Head of caudate nucleus (tissue), 42 donors: ENCODE measurements at regions not wholly inside any gene's neighbourhood (a gene's known extent, or its start where the extent isn't known, plus 50 kb on each side); places are given as distances from the start of the nearest gene placed in this dataset.

Experiments
- DNase-seq, 42 donors: peaks; one replicate each; pipeline versions ENCODE4 v3.0.0 to v3.0.0-alpha.2; 2020 to 2021; ENCODE audit warnings: mixed read lengths in 7 of 42
- intact Hi-C: fragments of 100-400 bp; cut with DNase I; formaldehyde crosslinking; loops from one replicate; pipeline ENCODE4 v1.15.0; 2022

GRCh38 chr10:3897156-3897555, 112.1 kb upstream of the KLF6 start:
- intact Hi-C loops = no loop called here
- no peak for DNase-seq

GRCh38 chr10:3896161-3896560, 111.2 kb upstream of the KLF6 start:
- intact Hi-C loops = no loop called here
- DNase-seq = no peak

GRCh38 chr10:3895045-3895631, 110.1 kb upstream of the KLF6 start:
- intact Hi-C loops = no loop called here
- DNase-seq = no peak

- DNase-seq = no peak
- intact Hi-C loops = no loop called here
Observed at GRCh38 chr10:3893901-3894563, 109.0 kb upstream of the KLF6 start.

GRCh38 chr10:3892440-3893425, 107.7 kb upstream of the KLF6 start:
- DNase-seq = no peak
- intact Hi-C loops = no loop called here

- intact Hi-C loops = no loop called here
Observed at GRCh38 chr10:3891396-3891795, 106.4 kb upstream of the KLF6 start.

GRCh38 chr10:3890602-3891352, 105.8 kb upstream of the KLF6 start:
- intact Hi-C loops = no loop called here
- DNase-seq = no peak

More at GRCh38 chr10:3891396-3891795, 106.4 kb upstream of the KLF6 start:
- DNase-seq = no peak

GRCh38 chr10:3889961-3890522, 105.0 kb upstream of the KLF6 start:
- peak in 1 of 42 donors; percentile 29 for DNase-seq
- intact Hi-C loops = no loop called here

GRCh38 chr10:3887885-3888476, 103.0 kb upstream of the KLF6 start:
- intact Hi-C loops = no loop called here
- peak in 8 of 42 donors; percentile 5 to 28 (median 12) for DNase-seq

GRCh38 chr10:3887404-3887803, 102.4 kb upstream of the KLF6 start:
- intact Hi-C loops = no loop called here

GRCh38 chr10:3886641-3887251, 101.7 kb upstream of the KLF6 start:
- no peak for DNase-seq
- intact Hi-C loops = no loop called here

More at GRCh38 chr10:3887404-3887803, 102.4 kb upstream of the KLF6 start:
- no peak for DNase-seq

- intact Hi-C loops = no loop called here
- DNase-seq = no peak
Observed at GRCh38 chr10:3886191-3886590, 101.2 kb upstream of the KLF6 start.

GRCh38 chr10:3882855-3883254, 97.8 kb upstream of the KLF6 start:
- intact Hi-C loops = no loop called here
- DNase-seq = peak in 1 of 42 donors; percentile 30

- intact Hi-C loops = no loop called here
Observed at GRCh38 chr10:3881622-3882021, 96.6 kb upstream of the KLF6 start.

GRCh38 chr10:3879073-3879472, 94.1 kb upstream of the KLF6 start:
- intact Hi-C loops = no loop called here
- peak in 2 of 42 donors; percentile 2 to 12 for DNase-seq

More at GRCh38 chr10:3881622-3882021, 96.6 kb upstream of the KLF6 start:
- DNase-seq = no peak

GRCh38 chr10:3877211-3878000, 92.4 kb upstream of the KLF6 start:
- intact Hi-C loops = no loop called here
- peak in 2 of 42 donors; percentile 1 to 8 for DNase-seq

GRCh38 chr10:3876350-3876962, 91.4 kb upstream of the KLF6 start:
- intact Hi-C loops = no loop called here
- DNase-seq = peak in 2 of 42 donors; percentile 12 to 16
